Colonic mucosa (tissue), 4 donors: ENCODE measurements at regions not wholly inside any gene's neighbourhood (a gene's known extent, or its start where the extent isn't known, plus 50 kb on each side); places are given as distances from the start of the nearest gene placed in this dataset.

ENCODE experiments used
- DNase-seq: peaks from one replicate; pipeline ENCODE4 v3.0.0-alpha.2; 2020
- H3K27ac ChIP-seq: fragments of 200-600 bp; one replicate; pipeline ENCODE4 v1.8.0; 2021
- H3K27me3 ChIP-seq: fragments of 200-600 bp; one replicate; pipeline ENCODE4 v1.8.0; 2021
- H3K36me3 ChIP-seq: fragments of 200-600 bp; one replicate; pipeline ENCODE4 v1.8.0; 2021
- H3K4me1 ChIP-seq: fragments of 200-600 bp; one replicate; pipeline ENCODE4 v1.8.0; 2021; ENCODE audit warnings: mild to moderate bottlenecking
- H3K4me3 ChIP-seq: fragments of 200-600 bp; one replicate; pipeline ENCODE4 v1.8.0; 2021
- H3K9ac ChIP-seq, 2 donors: one replicate each; pipeline ENCODE4 v1.7.0; 2013; ENCODE audit warnings: control low read depth in 2 of 2, low read depth in 2 of 2, low read length in 2 of 2
- H3K9me3 ChIP-seq: fragments of 200-600 bp; one replicate; pipeline ENCODE4 v1.8.0; 2021
- intact Hi-C: fragments of 100-400 bp; cut with DNase I; formaldehyde crosslinking; loops from one replicate; pipeline ENCODE4 v1.14.1; 2022
- TF ChIP-seq, protein P1 (sequence below): fragments of 200-600 bp; IDR thresholded peaks from one replicate; pipeline ENCODE4 v1.8.0; 2022; ENCODE audit warnings: antibody characterized with exemption, mild to moderate bottlenecking
- donor health status: healthy.
- donor health status: DM: no; HTN: no; CAD: no.
- donor health status: DM: no; HTN: no; CAD: no.

DNA sequence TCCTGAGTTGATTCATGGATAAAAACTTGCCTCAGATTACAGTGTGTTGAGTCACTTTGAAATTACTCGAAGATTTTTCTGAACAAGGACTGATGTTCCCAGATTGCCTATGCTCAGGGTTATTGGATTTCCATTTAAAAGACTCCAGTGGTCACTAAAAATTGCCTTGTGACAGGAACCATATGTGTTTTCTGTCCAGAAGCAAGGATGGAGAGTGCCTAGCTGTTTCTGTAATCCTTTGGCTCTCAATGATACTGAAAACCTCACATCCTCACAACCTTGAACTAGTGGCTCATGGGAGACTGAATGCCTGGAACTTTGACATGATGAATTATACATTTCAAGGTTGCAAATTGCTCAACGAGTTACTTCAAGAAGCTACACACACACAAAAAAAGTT, 1271.8 kb downstream of the BRINP3 start:
- intact Hi-C loops = no loop called here
- TF ChIP-seq, protein P1, sequence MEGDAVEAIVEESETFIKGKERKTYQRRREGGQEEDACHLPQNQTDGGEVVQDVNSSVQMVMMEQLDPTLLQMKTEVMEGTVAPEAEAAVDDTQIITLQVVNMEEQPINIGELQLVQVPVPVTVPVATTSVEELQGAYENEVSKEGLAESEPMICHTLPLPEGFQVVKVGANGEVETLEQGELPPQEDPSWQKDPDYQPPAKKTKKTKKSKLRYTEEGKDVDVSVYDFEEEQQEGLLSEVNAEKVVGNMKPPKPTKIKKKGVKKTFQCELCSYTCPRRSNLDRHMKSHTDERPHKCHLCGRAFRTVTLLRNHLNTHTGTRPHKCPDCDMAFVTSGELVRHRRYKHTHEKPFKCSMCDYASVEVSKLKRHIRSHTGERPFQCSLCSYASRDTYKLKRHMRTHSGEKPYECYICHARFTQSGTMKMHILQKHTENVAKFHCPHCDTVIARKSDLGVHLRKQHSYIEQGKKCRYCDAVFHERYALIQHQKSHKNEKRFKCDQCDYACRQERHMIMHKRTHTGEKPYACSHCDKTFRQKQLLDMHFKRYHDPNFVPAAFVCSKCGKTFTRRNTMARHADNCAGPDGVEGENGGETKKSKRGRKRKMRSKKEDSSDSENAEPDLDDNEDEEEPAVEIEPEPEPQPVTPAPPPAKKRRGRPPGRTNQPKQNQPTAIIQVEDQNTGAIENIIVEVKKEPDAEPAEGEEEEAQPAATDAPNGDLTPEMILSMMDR = no peak
- no peak for DNase-seq

DNA sequence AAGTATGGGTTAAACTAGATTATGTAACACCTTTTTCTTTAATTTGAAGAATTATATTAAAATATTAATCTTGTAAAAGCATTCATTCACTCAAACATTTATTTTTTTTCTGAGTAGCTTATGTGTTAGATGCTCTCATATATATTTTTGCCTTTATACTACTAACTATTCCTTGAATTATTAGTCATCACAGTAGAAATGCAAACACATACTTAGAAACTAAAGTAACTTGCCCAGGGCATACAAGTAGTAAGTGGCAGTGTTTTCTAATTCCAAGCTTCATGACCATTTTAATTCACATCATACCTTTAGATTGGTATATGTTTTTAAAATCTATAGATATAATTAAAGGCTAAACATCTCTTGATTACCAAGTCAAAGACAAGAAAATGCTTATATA, 1271.0 kb downstream of the BRINP3 start:
- H3K27me3 ChIP-seq = no peaks in the 10 kb centered on the region
- no peaks in the 10 kb centered on the region for H3K4me1 ChIP-seq
- no peak for DNase-seq
- no peak overlapping the region for H3K9ac ChIP-seq
- TF ChIP-seq, protein P1 = no peak
- H3K4me3 ChIP-seq = no peak overlapping the region
- H3K9me3 ChIP-seq = no peaks in the 10 kb centered on the region
- H3K36me3 ChIP-seq = no peaks in the 10 kb centered on the region
- intact Hi-C loops = no loop called here
- no peak overlapping the region for H3K27ac ChIP-seq

More for the DNA sequence above, 1271.8 kb downstream of the BRINP3 start:
- Histone ChIP-seq H3K36me3 (no peaks in the 10 kb centered on the region), H3K9ac (no peak overlapping the region), H3K9me3 (no peaks in the 10 kb centered on the region), H3K27me3 (no peaks in the 10 kb centered on the region), H3K4me3 (no peak overlapping the region), H3K4me1 (no peaks in the 10 kb centered on the region), H3K27ac (no peak overlapping the region)

DNA sequence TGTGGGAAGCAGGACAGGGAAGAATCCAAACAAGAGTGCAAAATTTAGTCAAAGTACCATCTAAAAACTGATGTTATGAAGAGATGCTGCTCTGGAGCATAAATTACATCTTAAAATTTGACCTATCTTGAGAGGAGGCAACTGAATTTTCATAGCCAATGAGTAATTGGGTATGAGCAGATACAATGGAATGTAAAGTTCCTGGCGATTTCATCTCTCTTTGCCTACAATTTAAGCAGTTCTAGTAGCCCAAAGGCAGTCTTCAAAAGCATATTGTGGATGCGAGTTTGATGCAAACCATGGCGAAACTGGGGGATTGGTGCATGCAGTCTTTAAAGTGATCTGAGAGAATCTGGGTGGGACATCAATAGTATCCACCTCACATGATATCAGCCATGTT, 1265.9 kb downstream of the BRINP3 start:
- H3K4me3 ChIP-seq = no peak overlapping the region
- H3K4me1 ChIP-seq = no peaks in the 10 kb centered on the region
- no peaks in the 10 kb centered on the region for H3K36me3 ChIP-seq
- H3K27ac ChIP-seq = no peak overlapping the region
- H3K9ac ChIP-seq = no peak overlapping the region
- intact Hi-C loops = no loop called here
- TF ChIP-seq, protein P1 = no peak
- no peaks in the 10 kb centered on the region for H3K27me3 ChIP-seq
- no peaks in the 10 kb centered on the region for H3K9me3 ChIP-seq
- no peak for DNase-seq

DNA sequence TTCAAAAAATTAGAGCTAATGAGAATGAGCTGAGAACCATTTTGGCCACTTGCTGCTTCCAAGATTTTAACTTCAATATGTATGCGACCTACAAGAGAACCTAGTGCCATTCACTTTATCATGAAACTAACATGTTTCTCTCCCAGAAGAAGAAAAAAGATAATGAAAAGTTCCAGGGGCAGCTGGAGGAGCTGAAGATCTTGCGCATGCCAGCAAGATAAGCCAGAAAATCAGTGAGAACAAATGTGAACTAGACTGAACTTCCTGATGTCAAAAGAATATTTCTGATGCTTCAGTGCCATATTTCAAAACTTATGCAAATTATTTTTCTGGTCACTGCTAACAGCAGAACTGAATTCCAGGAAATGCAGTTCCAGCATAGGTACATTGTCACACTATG, 1265.1 kb downstream of the BRINP3 start:
- TF ChIP-seq, protein P1 = no peak
- Histone ChIP-seq H3K27me3 (no peaks in the 10 kb centered on the region), H3K9me3 (no peaks in the 10 kb centered on the region), H3K36me3 (no peaks in the 10 kb centered on the region), H3K4me1 (no peaks in the 10 kb centered on the region), H3K27ac (no peak overlapping the region), H3K9ac (no peak overlapping the region), H3K4me3 (no peak overlapping the region)
- no peak for DNase-seq
- intact Hi-C loops = no loop called here

DNA sequence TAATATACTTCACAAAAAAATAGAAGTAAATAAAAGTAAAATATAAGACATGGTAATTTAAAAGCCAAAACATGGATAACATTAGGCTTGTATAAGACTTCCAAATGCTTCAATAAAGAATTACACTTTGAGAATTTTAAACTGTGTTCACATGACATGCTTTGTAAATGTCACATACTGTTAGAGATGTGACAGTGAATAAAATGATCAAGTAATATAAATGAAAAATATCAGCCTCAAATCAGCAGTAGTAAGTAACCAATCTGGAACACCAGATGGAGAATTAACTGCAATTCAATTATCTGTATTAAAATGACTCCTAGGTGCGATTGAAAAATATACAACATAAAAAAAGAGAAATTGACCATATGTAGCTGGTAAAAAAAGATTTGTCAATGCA, 1260.8 kb downstream of the BRINP3 start:
- H3K9me3 ChIP-seq = no peaks in the 10 kb centered on the region
- intact Hi-C loops = no loop called here

More for the DNA sequence above, 1260.8 kb downstream of the BRINP3 start:
- no peak overlapping the region for H3K27ac ChIP-seq
- H3K27me3 ChIP-seq = no peaks in the 10 kb centered on the region
- no peaks in the 10 kb centered on the region for H3K4me1 ChIP-seq
- no peak overlapping the region for H3K4me3 ChIP-seq
- H3K9ac ChIP-seq = no peak overlapping the region
- no peak for DNase-seq
- TF ChIP-seq, protein P1 = no peak
- H3K36me3 ChIP-seq = no peaks in the 10 kb centered on the region
